IMR-90 (cell line): ENCODE measurements at regions not wholly inside any gene's neighbourhood (a gene's known extent, or its start where the extent isn't known, plus 50 kb on each side); places are given as distances from the start of the nearest gene placed in this dataset.

ENCODE experiments used
- BHLHE40 ChIP-seq: fragments of 150-350 bp; IDR thresholded peaks from 2 replicates; pipeline ENCODE4 v1.6.1; 2016; ENCODE audit warnings: mild to moderate bottlenecking, low read depth, low read length
- CEBPB ChIP-seq: IDR thresholded peaks from 2 replicates; pipeline ENCODE4 v1.6.1; 2012; ENCODE audit warnings: low read depth, low read length, improper control_type of control experiment
- CTCF ChIP-seq: conservative IDR thresholded peaks from 2 replicates; pipeline ENCODE4 v1.5.1; 2012; ENCODE audit warnings: mild to moderate bottlenecking, low read depth, low read length, improper control_type of control experiment
- FOS ChIP-seq: fragments of 150-350 bp; IDR thresholded peaks from 2 replicates; pipeline ENCODE4 v1.6.1; 2016; ENCODE audit warnings: low read depth, low read length
- MAFK ChIP-seq: IDR thresholded peaks from 2 replicates; pipeline ENCODE4 v1.6.1; 2012; ENCODE audit warnings: low read depth, low read length, improper control_type of control experiment
- MAZ ChIP-seq: IDR thresholded peaks from 2 replicates; pipeline ENCODE4 v1.6.1; 2012; ENCODE audit warnings: low read depth, mild to moderate bottlenecking, low read length, improper control_type of control experiment, moderate library complexity, borderline replicate concordance
- MXI1 ChIP-seq: IDR thresholded peaks from 2 replicates; pipeline ENCODE4 v1.6.1; 2012; ENCODE audit warnings: low read depth, mild to moderate bottlenecking, low read length, moderate library complexity, borderline replicate concordance
- NFE2L2 ChIP-seq: fragments of 150-350 bp; IDR thresholded peaks from 2 replicates; pipeline ENCODE4 v1.6.1; 2016; ENCODE audit warnings: low read depth, mild to moderate bottlenecking, low read length
- POLR2A ChIP-seq: IDR thresholded peaks from 2 replicates; pipeline ENCODE4 v1.6.1; 2012; ENCODE audit warnings: mild to moderate bottlenecking, low read depth, low read length
- RAD21 ChIP-seq: IDR thresholded peaks from 2 replicates; pipeline ENCODE4 v1.6.1; 2012; ENCODE audit warnings: low read length, improper control_type of control experiment
- RFX5 ChIP-seq: IDR thresholded peaks from 2 replicates; pipeline ENCODE4 v1.8.0; 2012; ENCODE audit warnings: low read depth, mild to moderate bottlenecking, low read length, moderate library complexity
- SMC3 ChIP-seq: fragments of 150-350 bp; IDR thresholded peaks from 2 replicates; pipeline ENCODE4 v1.6.1; 2016; ENCODE audit warnings: low read depth, mild to moderate bottlenecking, antibody characterized with exemption, low read length, moderate library complexity
- TF ChIP-seq, protein P1 (sequence below): fragments of 150-350 bp; IDR thresholded peaks from 2 replicates; pipeline ENCODE4 v1.6.1; 2017; ENCODE audit warnings: mild to moderate bottlenecking, antibody characterized with exemption, low read length, low read depth
- TF ChIP-seq, protein P2 (sequence below): fragments of 150-350 bp; IDR thresholded peaks from 2 replicates; pipeline ENCODE4 v1.6.1; 2016; ENCODE audit warnings: low read depth, mild to moderate bottlenecking, low read length, moderate library complexity, borderline replicate concordance

GRCh38 chr12:25745281-25745680 is 192.2 kb upstream of the LMNTD1 start:
- TF ChIP-seq CTCF (no peak), POLR2A (no peak), MAFK (no peak), CEBPB (no peak), MXI1 (no peak), SMC3 (no peak), RAD21 (no peak), NFE2L2 (no peak), FOS (no peak), BHLHE40 (no peak), RFX5 (no peak), MAZ (no peak)
- TF ChIP-seq, protein P1, sequence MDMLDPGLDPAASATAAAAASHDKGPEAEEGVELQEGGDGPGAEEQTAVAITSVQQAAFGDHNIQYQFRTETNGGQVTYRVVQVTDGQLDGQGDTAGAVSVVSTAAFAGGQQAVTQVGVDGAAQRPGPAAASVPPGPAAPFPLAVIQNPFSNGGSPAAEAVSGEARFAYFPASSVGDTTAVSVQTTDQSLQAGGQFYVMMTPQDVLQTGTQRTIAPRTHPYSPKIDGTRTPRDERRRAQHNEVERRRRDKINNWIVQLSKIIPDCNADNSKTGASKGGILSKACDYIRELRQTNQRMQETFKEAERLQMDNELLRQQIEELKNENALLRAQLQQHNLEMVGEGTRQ, result no peak
- TF ChIP-seq, protein P2, sequence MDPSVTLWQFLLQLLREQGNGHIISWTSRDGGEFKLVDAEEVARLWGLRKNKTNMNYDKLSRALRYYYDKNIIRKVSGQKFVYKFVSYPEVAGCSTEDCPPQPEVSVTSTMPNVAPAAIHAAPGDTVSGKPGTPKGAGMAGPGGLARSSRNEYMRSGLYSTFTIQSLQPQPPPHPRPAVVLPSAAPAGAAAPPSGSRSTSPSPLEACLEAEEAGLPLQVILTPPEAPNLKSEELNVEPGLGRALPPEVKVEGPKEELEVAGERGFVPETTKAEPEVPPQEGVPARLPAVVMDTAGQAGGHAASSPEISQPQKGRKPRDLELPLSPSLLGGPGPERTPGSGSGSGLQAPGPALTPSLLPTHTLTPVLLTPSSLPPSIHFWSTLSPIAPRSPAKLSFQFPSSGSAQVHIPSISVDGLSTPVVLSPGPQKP, result no peak
